ENCODE measurements at regions not wholly inside any gene's neighbourhood (a gene's known extent, or its start where the extent isn't known, plus 50 kb on each side); places are given as distances from the start of the nearest gene placed in this dataset.
"Not testable (repeated sequence)": the region's sequence is repeated elsewhere in the genome, so short reads cannot be mapped to it uniquely, and the experiment has no call there.

GRCh38 chr16:10277597-10277996 lies 95.4 kb upstream of the GRIN2A start:
- TF ChIP-seq CTCF (IDR thresholded peaks at IDR 0.05; ENCODE audit: low read depth, low read length), result no peak
- in situ Hi-C loops (cut with HindIII; ENCODE audit: low sequenced_read_pairs), result no loop called here
- H3K4me3 ChIP-seq (ENCODE audit: low read depth, low read length), result no peak overlapping the region
- no peak for DNase-seq (ENCODE audit: low read depth, low spot score)

GRCh38 chr16:10280262-10281170 lies 98.3 kb upstream of the GRIN2A start:
- in situ Hi-C loops (cut with HindIII; ENCODE audit: low sequenced_read_pairs), result no loop called here
- no peak for DNase-seq (ENCODE audit: low read depth, low spot score)
- H3K4me3 ChIP-seq (ENCODE audit: low read depth, low read length), result no peak overlapping the region
- TF ChIP-seq CTCF (IDR thresholded peaks at IDR 0.05; ENCODE audit: low read depth, low read length), result no peak

GRCh38 chr16:10282367-10282766 lies 100.1 kb upstream of the GRIN2A start:
- no peak overlapping the region for H3K4me3 ChIP-seq (ENCODE audit: low read depth, low read length)
- in situ Hi-C loops (cut with HindIII; ENCODE audit: low sequenced_read_pairs), result no loop called here
- TF ChIP-seq CTCF (IDR thresholded peaks at IDR 0.05; ENCODE audit: low read depth, low read length), result no peak
- DNase-seq (ENCODE audit: low read depth, low spot score), result no peak

- in situ Hi-C loops (cut with HindIII; ENCODE audit: low sequenced_read_pairs); DNase-seq (ENCODE audit: low read depth, low spot score); H3K4me3 ChIP-seq (ENCODE audit: low read depth, low read length): not testable (repeated sequence)
Measured at GRCh38 chr16:10283246-10283645, 101.0 kb upstream of the GRIN2A start.

- H3K4me3 ChIP-seq (ENCODE audit: low read depth, low read length); DNase-seq (ENCODE audit: low read depth, low spot score); in situ Hi-C loops (cut with HindIII; ENCODE audit: low sequenced_read_pairs): not testable (repeated sequence)
Measured at GRCh38 chr16:10290467-10291105, 95.3 kb upstream of the ATF7IP2 start.

GRCh38 chr16:10292197-10292596 lies 93.7 kb upstream of the ATF7IP2 start:
- H3K4me3 ChIP-seq (ENCODE audit: low read depth, low read length); DNase-seq (ENCODE audit: low read depth, low spot score); in situ Hi-C loops (cut with HindIII; ENCODE audit: low sequenced_read_pairs): not testable (repeated sequence)

- in situ Hi-C loops (cut with HindIII; ENCODE audit: low sequenced_read_pairs); DNase-seq (ENCODE audit: low read depth, low spot score); H3K4me3 ChIP-seq (ENCODE audit: low read depth, low read length): not testable (repeated sequence)
Measured at GRCh38 chr16:10292976-10293375, 92.9 kb upstream of the ATF7IP2 start.

- H3K4me3 ChIP-seq (ENCODE audit: low read depth, low read length); in situ Hi-C loops (cut with HindIII; ENCODE audit: low sequenced_read_pairs); DNase-seq (ENCODE audit: low read depth, low spot score): not testable (repeated sequence)
Measured at GRCh38 chr16:10294153-10294552, 91.7 kb upstream of the ATF7IP2 start.

GRCh38 chr16:10296956-10297340 lies 88.9 kb upstream of the ATF7IP2 start:
- in situ Hi-C loops (cut with HindIII; ENCODE audit: low sequenced_read_pairs), result no loop called here
- DNase-seq (ENCODE audit: low read depth, low spot score), result no peak
- H3K4me3 ChIP-seq (ENCODE audit: low read depth, low read length), result no peak overlapping the region
- no peak for TF ChIP-seq CTCF (IDR thresholded peaks at IDR 0.05; ENCODE audit: low read depth, low read length)
